Neuronal stem cell (in vitro differentiated cells): ENCODE measurements at regions not wholly inside any gene's neighbourhood (a gene's known extent, or its start where the extent isn't known, plus 50 kb on each side); places are given as distances from the start of the nearest gene placed in this dataset.

Experiments used
- DNase-seq: peaks from one replicate; pipeline ENCODE4 v3.0.0-alpha.2; 2013; ENCODE audit warnings: low spot score
- H2AFZ ChIP-seq: one replicate; pipeline ENCODE4 v1.6.1; 2013; ENCODE audit warnings: mild to moderate bottlenecking, low read length, inconsistent platforms
- H2AK5ac ChIP-seq: 2 replicates; pipeline ENCODE4 v1.6.1; 2013; ENCODE audit warnings: low read depth, mild to moderate bottlenecking, inconsistent platforms, low read length, moderate library complexity, mixed read lengths
- H2BK120ac ChIP-seq: 2 replicates; pipeline ENCODE4 v1.6.1; 2013; ENCODE audit warnings: low read depth, mild to moderate bottlenecking, inconsistent platforms, low read length, moderate library complexity, mixed read lengths
- H2BK12ac ChIP-seq: one replicate; pipeline ENCODE4 v1.6.1; 2013; ENCODE audit warnings: low read length, inconsistent platforms
- H2BK15ac ChIP-seq: 2 replicates; pipeline ENCODE4 v1.6.1; 2013; ENCODE audit warnings: mild to moderate bottlenecking, low read length, inconsistent platforms, mixed read lengths
- H2BK5ac ChIP-seq: one replicate; pipeline ENCODE4 v1.6.1; 2013; ENCODE audit warnings: inconsistent platforms, mild to moderate bottlenecking, low read length, moderate library complexity
- H3K14ac ChIP-seq: one replicate; pipeline ENCODE4 v1.6.1; 2013; ENCODE audit warnings: low read length, inconsistent platforms
- H3K18ac ChIP-seq: 2 replicates; pipeline ENCODE4 v1.6.1; 2013; ENCODE audit warnings: low read length, inconsistent platforms
- H3K23ac ChIP-seq: 2 replicates; pipeline ENCODE4 v1.6.1; 2013; ENCODE audit warnings: low read depth, mild to moderate bottlenecking, mixed read lengths, low read length, inconsistent platforms; ENCODE audit not compliant: poor library complexity
- H3K27ac ChIP-seq: replicated peaks from 3 replicates; pipeline ENCODE4 v1.5.1; 2013; ENCODE audit warnings: low read length, inconsistent platforms
- H3K27me3 ChIP-seq, 3 experiments: 2 replicates each; pipeline ENCODE4 v1.6.1; 2013; ENCODE audit warnings: low read length in 3 of 3, mild to moderate bottlenecking in 2 of 3, inconsistent platforms in 1 of 3, low read depth in 1 of 3, mixed read lengths in 1 of 3, moderate library complexity in 1 of 3; ENCODE audit not compliant: control insufficient read depth in 3 of 3, insufficient read depth in 3 of 3
- H3K36me3 ChIP-seq, 2 donors: replicated peaks in 1 of 2; 2 replicates each; pipeline ENCODE4 v1.6.1; 2013; ENCODE audit warnings: low read length in 2 of 2; ENCODE audit not compliant: control insufficient read depth in 2 of 2, insufficient read depth in 2 of 2
- H3K4ac ChIP-seq: 2 replicates; pipeline ENCODE4 v1.6.1; 2013; ENCODE audit warnings: inconsistent platforms, mild to moderate bottlenecking, low read length, moderate library complexity
- H3K4me1 ChIP-seq, 2 donors: 1 replicate in 1 of 2; 2 replicates in 1 of 2; pipeline ENCODE4 v1.6.1; 2013; ENCODE audit warnings: low read length in 2 of 2, low read depth in 1 of 2; ENCODE audit not compliant: control insufficient read depth in 2 of 2, insufficient read depth in 1 of 2
- H3K4me2 ChIP-seq: one replicate; pipeline ENCODE4 v1.6.1; 2013; ENCODE audit warnings: mild to moderate bottlenecking, low read length, inconsistent platforms; ENCODE audit not compliant: insufficient read depth, poor library complexity, severe bottlenecking
- H3K4me3 ChIP-seq, 2 donors: 2 replicates each; pipeline ENCODE4 v1.5.1; 2013; ENCODE audit warnings: low read length in 2 of 2, mild to moderate bottlenecking in 2 of 2, inconsistent platforms in 1 of 2, moderate library complexity in 1 of 2
- H3K79me1 ChIP-seq: one replicate; pipeline ENCODE4 v1.6.1; 2013; ENCODE audit warnings: low read depth, mild to moderate bottlenecking, inconsistent platforms, low read length, moderate library complexity
- H3K9ac ChIP-seq: one replicate; pipeline ENCODE4 v1.6.1; 2013; ENCODE audit warnings: mild to moderate bottlenecking, low read depth, low read length, inconsistent platforms; ENCODE audit not compliant: poor library complexity
- H3K9me3 ChIP-seq, 2 donors: replicated peaks in 1 of 2; 2 replicates each; pipeline versions ENCODE3 to v1.6.1; 2013; ENCODE audit warnings: low read length in 2 of 2, mild to moderate bottlenecking in 2 of 2, inconsistent platforms in 1 of 2, low read depth in 1 of 2, mixed read lengths in 1 of 2, moderate library complexity in 1 of 2; ENCODE audit not compliant: control insufficient read depth in 2 of 2, insufficient read depth in 1 of 2
- H4K8ac ChIP-seq: one replicate; pipeline ENCODE4 v1.6.1; 2013; ENCODE audit warnings: low read depth, mild to moderate bottlenecking, inconsistent platforms, low read length, moderate library complexity
- H4K91ac ChIP-seq: one replicate; pipeline ENCODE4 v1.6.1; 2013; ENCODE audit warnings: low read length, low read depth, mild to moderate bottlenecking, inconsistent platforms; ENCODE audit not compliant: poor library complexity
- WGBS, 2 donors: extraction: QIAGEN DNeasy Blood & Tissue Kit; methylation state at CpG; one replicate each; pipeline ENCODE4 v1.1.7; 2013; ENCODE audit warnings: missing lambda C conversion rate in 2 of 2, mixed read lengths in 1 of 2; ENCODE audit not compliant: insufficient read length in 2 of 2, insufficient replicate concordance in 1 of 2; ENCODE audit errors: extremely low coverage in 2 of 2; 5-methylcytosine and 5-hydroxymethylcytosine counted together

- Histone ChIP-seq H2BK15ac (no peak overlapping the region), H3K36me3 (no peaks in the 10 kb centered on the region), H4K8ac (no peak overlapping the region)
These were observed 123.6 kb upstream of the GAP43 start for GRCh38 chr3:115499666-115500065.

GRCh38 chr3:115500795-115501194 is 122.5 kb upstream of the GAP43 start:
- no CpG with 5 or more reads among the region's 2 CpGs for WGBS, 2 donors
- H2BK15ac ChIP-seq: no peak overlapping the region

More at GRCh38 chr3:115499666-115500065, 123.6 kb upstream of the GAP43 start:
- H3K9ac ChIP-seq: no peak overlapping the region
- no peak overlapping the region for H2BK120ac ChIP-seq
- no peaks in the 10 kb centered on the region for H3K27me3 ChIP-seq
- H3K79me1 ChIP-seq: no peaks in the 10 kb centered on the region
- no peak overlapping the region for H3K14ac ChIP-seq
- H3K4me1 ChIP-seq: peaks cover 3 to 9% of the 10 kb centered on the region in 2 donors
- no peak overlapping the region for H4K91ac ChIP-seq
- H2BK5ac ChIP-seq: no peak overlapping the region
- H3K23ac ChIP-seq: no peak overlapping the region
- no CpG with 5 or more reads among the region's 3 CpGs for WGBS, 2 donors
- peaks cover 0 to 6% of the 10 kb centered on the region in 2 donors for H3K9me3 ChIP-seq
- no peak overlapping the region for H3K4me3 ChIP-seq
- no peak overlapping the region for H3K27ac ChIP-seq
- peak overlapping the region; percentile 25 for H2AFZ ChIP-seq
- no peak overlapping the region for H3K18ac ChIP-seq
- no peak overlapping the region for H2AK5ac ChIP-seq
- no peak overlapping the region for H2BK12ac ChIP-seq
- H3K4ac ChIP-seq: no peak overlapping the region
- no peak overlapping the region for H3K4me2 ChIP-seq
- no peak for DNase-seq

GRCh38 chr3:115502128-115502527 is 121.2 kb upstream of the GAP43 start:
- Histone ChIP-seq H3K14ac (no peak overlapping the region), H3K27ac (no peak overlapping the region), H3K79me1 (no peaks in the 10 kb centered on the region), H2BK15ac (no peak overlapping the region), H3K27me3 (no peaks in the 10 kb centered on the region), H3K4ac (no peak overlapping the region), H3K4me3 (no peak overlapping the region), H3K36me3 (no peaks in the 10 kb centered on the region), H2BK5ac (no peak overlapping the region), H2BK12ac (no peak overlapping the region), H2BK120ac (no peak overlapping the region), H3K23ac (no peak overlapping the region), H3K4me2 (no peak overlapping the region), H4K8ac (no peak overlapping the region), H3K9me3 (peaks cover 2 to 6% of the 10 kb centered on the region in 2 donors), H2AK5ac (no peak overlapping the region), H3K9ac (no peak overlapping the region), H3K4me1 (peaks cover 3 to 9% of the 10 kb centered on the region in 2 donors), H4K91ac (no peak overlapping the region), H2AFZ (no peak overlapping the region), H3K18ac (no peak overlapping the region)
- no peak for DNase-seq
- no CpG with 5 or more reads among the region's 4 CpGs for WGBS, 2 donors

More at GRCh38 chr3:115500795-115501194, 122.5 kb upstream of the GAP43 start:
- DNase-seq: no peak
- Histone ChIP-seq H3K4ac (no peak overlapping the region), H3K27ac (no peak overlapping the region), H2BK12ac (no peak overlapping the region), H4K8ac (no peak overlapping the region), H3K9me3 (peaks cover 0 to 3% of the 10 kb centered on the region in 2 donors), H4K91ac (no peak overlapping the region), H3K14ac (no peak overlapping the region), H3K23ac (no peak overlapping the region), H3K27me3 (no peaks in the 10 kb centered on the region), H2AFZ (no peak overlapping the region), H2BK120ac (no peak overlapping the region), H3K18ac (no peak overlapping the region), H2AK5ac (no peak overlapping the region), H3K4me3 (no peak overlapping the region), H2BK5ac (no peak overlapping the region), H3K9ac (no peak overlapping the region), H3K4me2 (no peak overlapping the region), H3K36me3 (no peaks in the 10 kb centered on the region), H3K4me1 (peaks cover 3 to 9% of the 10 kb centered on the region in 2 donors), H3K79me1 (no peaks in the 10 kb centered on the region)

- H3K9me3 ChIP-seq: peaks cover 2 to 6% of the 10 kb centered on the region in 2 donors
- H3K27me3 ChIP-seq: no peaks in the 10 kb centered on the region
- H3K4me2 ChIP-seq: no peak overlapping the region
- H2BK12ac ChIP-seq: no peak overlapping the region
- WGBS, 2 donors: no CpG with 5 or more reads among the region's 2 CpGs
- H3K4ac ChIP-seq: no peak overlapping the region
- no peaks in the 10 kb centered on the region for H3K36me3 ChIP-seq
- DNase-seq: no peak
- no peak overlapping the region for H3K23ac ChIP-seq
- H2AFZ ChIP-seq: no peak overlapping the region
- H4K8ac ChIP-seq: no peak overlapping the region
- no peaks in the 10 kb centered on the region for H3K79me1 ChIP-seq
- no peak overlapping the region for H3K18ac ChIP-seq
- H2AK5ac ChIP-seq: no peak overlapping the region
- no peak overlapping the region for H2BK15ac ChIP-seq
- no peak overlapping the region for H3K4me3 ChIP-seq
- H4K91ac ChIP-seq: no peak overlapping the region
- no peak overlapping the region for H3K9ac ChIP-seq
- H2BK120ac ChIP-seq: no peak overlapping the region
- H2BK5ac ChIP-seq: no peak overlapping the region
- no peak overlapping the region for H3K27ac ChIP-seq
- H3K14ac ChIP-seq: no peak overlapping the region
- H3K4me1 ChIP-seq: peaks cover 4 to 13% of the 10 kb centered on the region in 2 donors
These were observed 119.9 kb upstream of the GAP43 start for GRCh38 chr3:115503394-115503793.
